Activated naive CD4-positive, alpha-beta T cell treated with anti-CD3 and anti-CD28 coated beads, Interleukin-2, amount 10 ng/mL, durations not matched to agents 7 days and 5 days (primary cell): ENCODE measurements at regions not wholly inside any gene's neighbourhood (a gene's known extent, or its start where the extent isn't known, plus 50 kb on each side); places are given as distances from the start of the nearest gene placed in this dataset.

Experiments
- CTCF ChIA-PET: fragments of 350-600 bp; sonication (Branson Sonifier 250); formaldehyde crosslinking; loops from one replicate; lab custom pipeline; 2021; ENCODE audit warnings: antibody characterized with exemption; lab: Charles Lee
- DNase-seq: peaks from one replicate; pipeline ENCODE4 v3.0.0-alpha.2; 2020
- H3K27ac Mint-ChIP-seq: one replicate; pipeline ENCODE4 v1.8.0; 2021; ENCODE audit warnings: mild to moderate bottlenecking, moderate library complexity, mixed read lengths
- H3K27me3 Mint-ChIP-seq: one replicate; pipeline ENCODE4 v1.8.0; 2021; ENCODE audit warnings: mild to moderate bottlenecking, mixed read lengths
- H3K36me3 Mint-ChIP-seq: one replicate; pipeline ENCODE4 v1.8.0; 2021; ENCODE audit warnings: mixed read lengths
- H3K4me1 Mint-ChIP-seq: one replicate; pipeline ENCODE4 v1.8.0; 2021; ENCODE audit warnings: mixed read lengths
- H3K4me3 Mint-ChIP-seq: one replicate; pipeline ENCODE4 v1.8.0; 2021; ENCODE audit warnings: mild to moderate bottlenecking, moderate library complexity, mixed read lengths
- H3K9me3 Mint-ChIP-seq: one replicate; pipeline ENCODE4 v1.8.0; 2021; ENCODE audit warnings: mixed read lengths

- H3K27me3 Mint-ChIP-seq: peaks cover 14% of the 10 kb centered on the region
- DNase-seq: no peak
- CTCF ChIA-PET: interaction anchor here (0.6 kb wide), 1 partner anchor 628 kb away, joined by 4 read pairs; no protein-coding TSS in a partner anchor
- no peak overlapping the region for H3K4me3 Mint-ChIP-seq
- peaks cover 20% of the 10 kb centered on the region for H3K9me3 Mint-ChIP-seq
- H3K27ac Mint-ChIP-seq: no peak overlapping the region
- H3K36me3 Mint-ChIP-seq: peaks cover 23% of the 10 kb centered on the region
- peaks cover 51% of the 10 kb centered on the region for H3K4me1 Mint-ChIP-seq
These were observed 159.2 kb downstream of the SNX18 start for GRCh38 chr5:54676481-54677340.

DNA sequence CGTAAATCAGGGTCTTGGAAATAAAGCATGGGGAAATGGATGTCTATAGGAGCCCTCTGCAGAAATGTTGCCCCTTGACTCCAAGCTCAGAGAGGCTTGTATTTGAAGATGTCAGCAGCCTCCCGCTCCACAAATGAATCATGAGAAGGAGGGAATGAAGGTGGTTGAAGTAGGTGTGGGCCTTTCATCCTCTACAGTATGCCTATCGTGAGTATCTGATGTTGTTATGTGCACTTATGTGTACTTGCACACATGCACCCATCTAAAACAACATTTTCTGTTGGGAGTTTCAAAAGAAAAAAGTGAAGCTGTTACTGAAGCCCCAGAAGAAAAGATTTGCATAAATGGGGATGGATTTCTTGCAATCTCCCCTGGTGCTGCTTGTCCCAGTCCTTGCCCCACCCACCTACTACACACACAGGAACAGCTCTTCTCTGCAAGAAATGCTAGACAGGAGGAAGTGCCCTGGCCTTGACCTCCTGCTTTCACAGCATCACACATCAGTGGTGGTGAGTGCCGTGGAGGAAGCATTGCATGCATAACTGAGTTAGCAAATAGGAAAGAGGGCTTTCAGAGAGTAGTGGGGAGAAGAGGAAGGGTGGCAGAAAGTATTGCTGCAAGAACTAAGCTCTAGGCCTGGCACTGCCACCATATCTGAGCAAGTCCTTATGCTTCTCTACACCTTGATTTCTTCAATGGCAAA is 156.1 kb downstream of the SNX18 start:
- peak; percentile 77 for DNase-seq
- H3K36me3 Mint-ChIP-seq: peaks cover 40% of the 10 kb centered on the region
- H3K4me3 Mint-ChIP-seq: no peak overlapping the region
- CTCF ChIA-PET: interaction anchor here (0.8 to 1.9 kb wide), 4 partner anchors 40 to 172 kb away, joined by 3 to 6 read pairs (median 3); no protein-coding TSS in a partner anchor
- peaks cover 33% of the 10 kb centered on the region for H3K9me3 Mint-ChIP-seq
- H3K27ac Mint-ChIP-seq: peak overlapping the region; percentile 34
- peaks cover 78% of the 10 kb centered on the region for H3K4me1 Mint-ChIP-seq
- no peaks in the 10 kb centered on the region for H3K27me3 Mint-ChIP-seq

DNA sequence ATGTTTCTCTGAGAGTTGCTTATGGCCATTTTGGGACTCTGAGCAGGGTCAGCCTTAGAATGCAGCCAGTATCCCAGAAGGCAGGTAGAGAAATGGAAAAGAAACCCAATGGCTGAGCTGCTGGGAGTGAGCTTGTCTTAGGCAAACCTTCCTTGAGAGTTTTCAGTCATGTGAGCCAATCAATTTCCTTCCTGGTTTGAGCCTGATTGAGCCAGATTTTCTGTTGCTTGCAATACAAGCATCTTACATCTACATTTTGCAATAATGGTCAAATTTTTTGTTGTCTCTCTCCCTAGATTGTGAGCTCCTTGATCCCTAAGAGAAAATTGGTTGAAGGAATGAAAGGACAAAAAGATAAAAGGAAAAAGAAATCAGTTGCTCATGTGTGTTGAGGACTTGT is 155.3 kb downstream of the SNX18 start:
- no peak for DNase-seq
- H3K36me3 Mint-ChIP-seq: peaks cover 46% of the 10 kb centered on the region
- no peaks in the 10 kb centered on the region for H3K27me3 Mint-ChIP-seq
- H3K27ac Mint-ChIP-seq: no peak overlapping the region
- no peak overlapping the region for H3K4me3 Mint-ChIP-seq
- CTCF ChIA-PET: interaction anchor here (1.3 to 1.9 kb wide), 2 partner anchors 44 to 173 kb away, joined by 3 to 6 read pairs; no protein-coding TSS in a partner anchor
- peaks cover 41% of the 10 kb centered on the region for H3K9me3 Mint-ChIP-seq
- H3K4me1 Mint-ChIP-seq: peaks cover 84% of the 10 kb centered on the region

GRCh38 chr5:54671681-54672080 is 154.1 kb downstream of the SNX18 start:
- Mint-ChIP-seq H3K27me3 (no peaks in the 10 kb centered on the region), H3K36me3 (peaks cover 47% of the 10 kb centered on the region), H3K4me1 (peaks cover 79% of the 10 kb centered on the region), H3K4me3 (no peak overlapping the region), H3K27ac (no peak overlapping the region), H3K9me3 (peaks cover 42% of the 10 kb centered on the region)
- no peak for DNase-seq
- CTCF ChIA-PET: interaction anchor here (0.8 to 1.3 kb wide), 3 partner anchors 31 to 90 kb away, joined by 3 read pairs; no protein-coding TSS in a partner anchor

- peaks cover 44% of the 10 kb centered on the region for H3K9me3 Mint-ChIP-seq
- H3K36me3 Mint-ChIP-seq: peaks cover 50% of the 10 kb centered on the region
- no peak overlapping the region for H3K27ac Mint-ChIP-seq
- DNase-seq: no peak
- H3K4me1 Mint-ChIP-seq: peaks cover 73% of the 10 kb centered on the region
- no peak overlapping the region for H3K4me3 Mint-ChIP-seq
- CTCF ChIA-PET: interaction anchor here (0.8 to 1.3 kb wide), 3 partner anchors 32 to 91 kb away, joined by 3 read pairs; no protein-coding TSS in a partner anchor
- H3K27me3 Mint-ChIP-seq: no peaks in the 10 kb centered on the region
These were observed 153.6 kb downstream of the SNX18 start for GRCh38 chr5:54671111-54671531.

DNA sequence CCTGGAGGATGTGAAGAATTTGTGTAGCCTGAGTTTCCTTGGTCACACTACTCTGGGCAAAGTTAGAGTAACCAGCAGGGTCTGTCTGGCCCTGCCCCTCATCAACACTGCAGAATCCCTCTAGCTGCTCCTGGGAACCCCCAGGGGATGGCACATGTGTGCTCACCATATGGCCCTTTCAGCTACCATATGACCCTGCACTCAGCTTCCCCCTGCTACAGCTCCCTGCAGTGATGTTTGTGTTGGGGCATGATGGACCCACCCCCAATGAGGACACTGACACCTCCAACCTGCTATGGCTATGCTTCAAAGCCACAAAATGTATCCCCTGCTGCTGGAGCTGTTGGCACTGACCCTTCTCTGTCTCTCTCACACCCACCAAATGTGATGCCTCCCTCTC is 152.7 kb downstream of the SNX18 start:
- CTCF ChIA-PET: interaction anchor here (1.1 kb wide), 1 partner anchor 33 kb away, joined by 3 read pairs; no protein-coding TSS in a partner anchor
- Mint-ChIP-seq H3K9me3 (peaks cover 45% of the 10 kb centered on the region), H3K27ac (peak overlapping the region; percentile 85), H3K4me3 (no peak overlapping the region), H3K36me3 (peaks cover 50% of the 10 kb centered on the region), H3K4me1 (peaks cover 73% of the 10 kb centered on the region), H3K27me3 (no peaks in the 10 kb centered on the region)
- DNase-seq: no peak

GRCh38 chr5:54669845-54670244 is 152.3 kb downstream of the SNX18 start:
- H3K9me3 Mint-ChIP-seq: peaks cover 45% of the 10 kb centered on the region
- H3K4me1 Mint-ChIP-seq: peaks cover 70% of the 10 kb centered on the region
- peak overlapping the region; percentile 6 for H3K4me3 Mint-ChIP-seq
- peak overlapping the region; percentile 85 for H3K27ac Mint-ChIP-seq
- no peaks in the 10 kb centered on the region for H3K27me3 Mint-ChIP-seq
- CTCF ChIA-PET: no interaction called here
- DNase-seq: no peak
- H3K36me3 Mint-ChIP-seq: peaks cover 47% of the 10 kb centered on the region

DNA sequence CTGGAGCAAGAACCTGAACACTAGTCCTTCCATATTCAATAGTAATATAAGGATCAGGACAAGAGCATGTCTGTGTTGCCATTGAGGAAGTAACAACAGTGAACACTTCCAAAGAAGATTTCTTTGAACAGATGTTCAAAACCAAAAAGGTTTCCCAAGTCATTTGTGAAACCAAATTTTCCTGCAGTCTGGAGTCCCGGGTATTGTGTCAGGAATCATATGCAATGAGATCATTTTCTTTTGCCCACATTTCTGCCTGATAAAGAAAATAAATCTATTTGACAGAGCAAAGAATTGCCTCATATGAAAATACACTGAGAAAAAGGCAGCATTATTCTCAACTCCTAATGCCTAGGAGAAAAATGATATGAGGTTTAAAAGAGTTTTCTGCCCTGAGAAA is 151.7 kb downstream of the SNX18 start:
- no peak for DNase-seq
- CTCF ChIA-PET: no interaction called here
- Mint-ChIP-seq H3K9me3 (peaks cover 42% of the 10 kb centered on the region), H3K4me1 (peaks cover 64% of the 10 kb centered on the region), H3K4me3 (no peak overlapping the region), H3K27ac (peak overlapping the region; percentile 85), H3K36me3 (peaks cover 43% of the 10 kb centered on the region), H3K27me3 (no peaks in the 10 kb centered on the region)

- no peak overlapping the region for H3K27ac Mint-ChIP-seq
- no peak overlapping the region for H3K4me3 Mint-ChIP-seq
- H3K36me3 Mint-ChIP-seq: peaks cover 42% of the 10 kb centered on the region
- DNase-seq: no peak
- H3K27me3 Mint-ChIP-seq: no peaks in the 10 kb centered on the region
- CTCF ChIA-PET: no interaction called here
- peaks cover 40% of the 10 kb centered on the region for H3K9me3 Mint-ChIP-seq
- H3K4me1 Mint-ChIP-seq: peaks cover 52% of the 10 kb centered on the region
These were observed 150.5 kb downstream of the SNX18 start for GRCh38 chr5:54668096-54668495.

GRCh38 chr5:54667136-54667535 is 149.6 kb downstream of the SNX18 start:
- H3K27ac Mint-ChIP-seq: no peak overlapping the region
- DNase-seq: no peak
- no peak overlapping the region for H3K4me3 Mint-ChIP-seq
- H3K4me1 Mint-ChIP-seq: peaks cover 43% of the 10 kb centered on the region
- no peaks in the 10 kb centered on the region for H3K27me3 Mint-ChIP-seq
- peaks cover 32% of the 10 kb centered on the region for H3K36me3 Mint-ChIP-seq
- peaks cover 31% of the 10 kb centered on the region for H3K9me3 Mint-ChIP-seq
- CTCF ChIA-PET: no interaction called here

- Mint-ChIP-seq H3K4me1 (peaks cover 13% of the 10 kb centered on the region), H3K9me3 (peaks cover 16% of the 10 kb centered on the region), H3K4me3 (no peak overlapping the region), H3K36me3 (peaks cover 13% of the 10 kb centered on the region), H3K27me3 (no peaks in the 10 kb centered on the region), H3K27ac (no peak overlapping the region)
- CTCF ChIA-PET: interaction anchor here (0.5 kb wide), 1 partner anchor 57 kb away, joined by 3 read pairs; no protein-coding TSS in a partner anchor
- DNase-seq: no peak
These were observed 146.3 kb downstream of the SNX18 start for GRCh38 chr5:54663866-54664265.

DNA sequence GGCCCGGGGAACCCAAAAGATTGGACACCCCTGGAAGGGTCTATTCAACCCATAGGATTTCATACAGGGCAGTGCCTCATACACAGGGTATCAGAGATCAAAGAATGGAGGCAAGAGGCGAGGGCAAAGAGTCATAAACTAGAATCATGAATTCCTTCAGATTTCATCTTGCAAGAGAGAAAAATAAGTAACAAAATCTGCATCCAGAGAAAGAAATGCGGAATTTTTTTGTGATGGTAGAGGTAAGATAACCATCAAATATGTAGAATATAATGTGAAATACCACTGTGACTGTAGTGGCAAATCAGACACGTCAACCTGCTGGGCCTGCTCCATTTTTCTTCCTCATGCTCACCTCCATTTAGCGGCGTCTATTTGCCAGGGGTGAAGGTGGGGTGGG is 143.6 kb downstream of the SNX18 start:
- Mint-ChIP-seq H3K4me3 (no peak overlapping the region), H3K4me1 (peaks cover 5% of the 10 kb centered on the region), H3K9me3 (peaks cover 5% of the 10 kb centered on the region), H3K27me3 (no peaks in the 10 kb centered on the region), H3K27ac (no peak overlapping the region), H3K36me3 (peaks cover 2% of the 10 kb centered on the region)
- CTCF ChIA-PET: no interaction called here
- no peak for DNase-seq

GRCh38 chr5:54659700-54660131 is 142.2 kb downstream of the SNX18 start:
- Mint-ChIP-seq H3K27me3 (no peaks in the 10 kb centered on the region), H3K27ac (no peak overlapping the region), H3K4me3 (no peak overlapping the region), H3K36me3 (peaks cover 3% of the 10 kb centered on the region), H3K9me3 (peaks cover 2% of the 10 kb centered on the region), H3K4me1 (peaks cover 8% of the 10 kb centered on the region)
- DNase-seq: no peak
- CTCF ChIA-PET: interaction anchor here (0.7 to 1.0 kb wide), 2 partner anchors 10 to 387 kb away, joined by 3 to 4 read pairs; no protein-coding TSS in a partner anchor

GRCh38 chr5:54658010-54658409 is 140.5 kb downstream of the SNX18 start:
- Mint-ChIP-seq H3K27me3 (no peaks in the 10 kb centered on the region), H3K36me3 (peaks cover 7% of the 10 kb centered on the region), H3K9me3 (peaks cover 2% of the 10 kb centered on the region), H3K4me1 (peaks cover 16% of the 10 kb centered on the region), H3K4me3 (no peak overlapping the region), H3K27ac (no peak overlapping the region)
- no peak for DNase-seq
- CTCF ChIA-PET: no interaction called here
